ENCODE measurements at regions not wholly inside any gene's neighbourhood (a gene's known extent, or its start where the extent isn't known, plus 50 kb on each side); places are given as distances from the start of the nearest gene placed in this dataset.

DNA sequence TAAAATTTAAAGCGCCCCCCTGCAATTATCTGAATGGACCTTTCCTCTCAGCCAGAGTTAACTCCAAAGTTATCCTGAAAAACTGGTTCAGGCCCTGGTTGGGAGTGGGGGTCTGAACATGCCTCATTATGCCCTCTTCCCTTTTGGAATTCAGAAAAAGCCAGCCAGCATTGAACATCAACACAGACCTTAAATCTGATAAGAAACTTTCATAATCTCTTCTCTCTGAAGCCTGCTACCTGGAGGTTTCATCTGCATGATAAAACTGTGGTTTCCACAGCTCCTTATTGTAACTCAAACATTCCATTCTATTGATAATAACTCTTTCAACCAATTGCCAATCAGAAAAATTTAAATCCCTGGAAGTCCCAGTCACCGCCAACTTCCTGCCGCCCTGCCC, 133.3 kb downstream of the ARL4A start:
- Histone ChIP-seq H3K9me3 (replicated peaks; ENCODE audit: insufficient read depth, low read length) (no peaks in the 10 kb centered on the region), H3K4me2 (ENCODE audit: low read depth, low read length) (no peak overlapping the region), H2AFZ (ENCODE audit: low read length) (no peak overlapping the region), H3K79me2 (ENCODE audit: low read length) (no peaks in the 10 kb centered on the region), H3F3A (ENCODE audit: insufficient read depth, low read length) (no peaks in the 10 kb centered on the region), H3K9ac (ENCODE audit: low read length) (no peak overlapping the region), H3K4me3 (ENCODE audit: low read length) (no peak overlapping the region), H3K4me1 (ENCODE audit: low read length) (no peaks in the 10 kb centered on the region), H3K27ac (ENCODE audit: low read length) (no peak overlapping the region), H3K27me3 (replicated peaks; ENCODE audit: insufficient read depth, low read length) (no peaks in the 10 kb centered on the region), H3K9me2 (replicated peaks; ENCODE audit: insufficient read depth, low read length) (no peaks in the 10 kb centered on the region), H4K20me1 (ENCODE audit: insufficient read depth, low read length) (no peaks in the 10 kb centered on the region), H3K36me3 (replicated peaks; ENCODE audit: insufficient read depth, low read length) (no peaks in the 10 kb centered on the region)
- TF ChIP-seq EZH2 (optimal IDR thresholded peaks at IDR 0.05; ENCODE audit: low read depth, low read length) = no peak
- no peak for TF ChIP-seq EZH2phosphoT487 (IDR thresholded peaks at IDR 0.05; ENCODE audit: low read length)
- TF ChIP-seq, protein P1, sequence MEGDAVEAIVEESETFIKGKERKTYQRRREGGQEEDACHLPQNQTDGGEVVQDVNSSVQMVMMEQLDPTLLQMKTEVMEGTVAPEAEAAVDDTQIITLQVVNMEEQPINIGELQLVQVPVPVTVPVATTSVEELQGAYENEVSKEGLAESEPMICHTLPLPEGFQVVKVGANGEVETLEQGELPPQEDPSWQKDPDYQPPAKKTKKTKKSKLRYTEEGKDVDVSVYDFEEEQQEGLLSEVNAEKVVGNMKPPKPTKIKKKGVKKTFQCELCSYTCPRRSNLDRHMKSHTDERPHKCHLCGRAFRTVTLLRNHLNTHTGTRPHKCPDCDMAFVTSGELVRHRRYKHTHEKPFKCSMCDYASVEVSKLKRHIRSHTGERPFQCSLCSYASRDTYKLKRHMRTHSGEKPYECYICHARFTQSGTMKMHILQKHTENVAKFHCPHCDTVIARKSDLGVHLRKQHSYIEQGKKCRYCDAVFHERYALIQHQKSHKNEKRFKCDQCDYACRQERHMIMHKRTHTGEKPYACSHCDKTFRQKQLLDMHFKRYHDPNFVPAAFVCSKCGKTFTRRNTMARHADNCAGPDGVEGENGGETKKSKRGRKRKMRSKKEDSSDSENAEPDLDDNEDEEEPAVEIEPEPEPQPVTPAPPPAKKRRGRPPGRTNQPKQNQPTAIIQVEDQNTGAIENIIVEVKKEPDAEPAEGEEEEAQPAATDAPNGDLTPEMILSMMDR (IDR thresholded peaks at IDR 0.05; ENCODE audit: low read length) = no peak
- no peak for DNase-seq

DNA sequence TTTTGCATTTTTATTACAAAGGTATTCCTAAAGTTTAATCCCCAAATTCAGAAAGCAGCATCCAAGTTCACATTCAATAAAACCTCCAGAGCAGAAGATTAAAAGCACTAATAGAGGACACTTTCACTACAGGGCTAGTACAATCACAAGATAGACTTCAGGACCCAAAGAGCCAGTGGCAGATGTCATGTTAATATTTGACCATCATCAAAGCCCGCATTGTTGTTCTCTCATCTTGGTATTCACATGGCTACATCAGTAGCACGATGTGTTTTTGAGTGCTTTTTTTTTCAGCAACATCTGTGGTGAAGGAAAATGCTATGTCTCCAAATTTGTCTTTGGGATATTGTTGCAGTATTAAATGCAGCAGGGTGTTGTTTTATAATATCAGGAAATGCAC, 134.3 kb downstream of the ARL4A start:
- Histone ChIP-seq H3K4me1 (ENCODE audit: low read length) (no peaks in the 10 kb centered on the region), H3K4me2 (ENCODE audit: low read depth, low read length) (no peak overlapping the region), H3K36me3 (replicated peaks; ENCODE audit: insufficient read depth, low read length) (no peaks in the 10 kb centered on the region), H3K27me3 (replicated peaks; ENCODE audit: insufficient read depth, low read length) (no peaks in the 10 kb centered on the region), H2AFZ (ENCODE audit: low read length) (no peak overlapping the region), H3K27ac (ENCODE audit: low read length) (no peak overlapping the region), H3K4me3 (ENCODE audit: low read length) (no peak overlapping the region), H4K20me1 (ENCODE audit: insufficient read depth, low read length) (no peaks in the 10 kb centered on the region), H3K9ac (ENCODE audit: low read length) (no peak overlapping the region), H3F3A (ENCODE audit: insufficient read depth, low read length) (no peaks in the 10 kb centered on the region), H3K9me2 (replicated peaks; ENCODE audit: insufficient read depth, low read length) (no peaks in the 10 kb centered on the region), H3K79me2 (ENCODE audit: low read length) (no peaks in the 10 kb centered on the region), H3K9me3 (replicated peaks; ENCODE audit: insufficient read depth, low read length) (no peaks in the 10 kb centered on the region)
- TF ChIP-seq EZH2phosphoT487 (IDR thresholded peaks at IDR 0.05; ENCODE audit: low read length) (no peak), EZH2 (optimal IDR thresholded peaks at IDR 0.05; ENCODE audit: low read depth, low read length) (no peak)
- TF ChIP-seq, protein P1 (IDR thresholded peaks at IDR 0.05; ENCODE audit: low read length) = no peak
- DNase-seq = no peak

DNA sequence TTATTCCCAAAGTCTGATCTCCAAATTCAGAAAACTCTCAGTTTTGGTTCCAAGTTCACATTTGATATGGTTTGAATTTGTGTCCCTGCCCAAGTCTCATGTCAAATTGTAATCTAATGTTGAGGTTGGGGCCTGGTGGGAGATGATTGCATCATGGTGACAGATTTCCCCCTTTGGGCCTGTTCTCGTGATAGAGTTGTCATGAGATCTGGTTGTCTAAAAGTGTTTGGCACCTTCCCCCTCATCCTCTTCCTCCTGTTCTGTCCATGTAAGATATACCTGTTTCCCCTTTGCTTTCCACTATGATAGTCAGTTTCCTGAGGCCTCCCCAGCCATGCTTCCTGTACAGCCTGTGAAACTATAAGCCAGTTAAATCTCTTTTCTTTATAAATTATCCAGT, 138.6 kb downstream of the ARL4A start:
- H3K4me3 ChIP-seq (ENCODE audit: low read length) = no peak overlapping the region
- H2AFZ ChIP-seq (ENCODE audit: low read length) = no peak overlapping the region

More for the DNA sequence above, 138.6 kb downstream of the ARL4A start:
- no peak overlapping the region for H3K4me2 ChIP-seq (ENCODE audit: low read depth, low read length)
- no peak overlapping the region for H3K9ac ChIP-seq (ENCODE audit: low read length)
- no peaks in the 10 kb centered on the region for H3K27me3 ChIP-seq (replicated peaks; ENCODE audit: insufficient read depth, low read length)
- H3K9me3 ChIP-seq (replicated peaks; ENCODE audit: insufficient read depth, low read length) = no peaks in the 10 kb centered on the region
- TF ChIP-seq EZH2phosphoT487 (IDR thresholded peaks at IDR 0.05; ENCODE audit: low read length) = no peak
- TF ChIP-seq EZH2 (optimal IDR thresholded peaks at IDR 0.05; ENCODE audit: low read depth, low read length) = no peak
- TF ChIP-seq, protein P1 (IDR thresholded peaks at IDR 0.05; ENCODE audit: low read length) = no peak
- DNase-seq = no peak
- no peaks in the 10 kb centered on the region for H3K79me2 ChIP-seq (ENCODE audit: low read length)
- no peaks in the 10 kb centered on the region for H3K36me3 ChIP-seq (replicated peaks; ENCODE audit: insufficient read depth, low read length)
- H3F3A ChIP-seq (ENCODE audit: insufficient read depth, low read length) = no peaks in the 10 kb centered on the region
- H3K4me1 ChIP-seq (ENCODE audit: low read length) = no peaks in the 10 kb centered on the region
- H4K20me1 ChIP-seq (ENCODE audit: insufficient read depth, low read length) = no peaks in the 10 kb centered on the region
- no peak overlapping the region for H3K27ac ChIP-seq (ENCODE audit: low read length)
- no peaks in the 10 kb centered on the region for H3K9me2 ChIP-seq (replicated peaks; ENCODE audit: insufficient read depth, low read length)
